ENCODE measurements at regions not wholly inside any gene's neighbourhood (a gene's known extent, or its start where the extent isn't known, plus 50 kb on each side); places are given as distances from the start of the nearest gene placed in this dataset.

- TF ChIP-seq, protein P1, sequence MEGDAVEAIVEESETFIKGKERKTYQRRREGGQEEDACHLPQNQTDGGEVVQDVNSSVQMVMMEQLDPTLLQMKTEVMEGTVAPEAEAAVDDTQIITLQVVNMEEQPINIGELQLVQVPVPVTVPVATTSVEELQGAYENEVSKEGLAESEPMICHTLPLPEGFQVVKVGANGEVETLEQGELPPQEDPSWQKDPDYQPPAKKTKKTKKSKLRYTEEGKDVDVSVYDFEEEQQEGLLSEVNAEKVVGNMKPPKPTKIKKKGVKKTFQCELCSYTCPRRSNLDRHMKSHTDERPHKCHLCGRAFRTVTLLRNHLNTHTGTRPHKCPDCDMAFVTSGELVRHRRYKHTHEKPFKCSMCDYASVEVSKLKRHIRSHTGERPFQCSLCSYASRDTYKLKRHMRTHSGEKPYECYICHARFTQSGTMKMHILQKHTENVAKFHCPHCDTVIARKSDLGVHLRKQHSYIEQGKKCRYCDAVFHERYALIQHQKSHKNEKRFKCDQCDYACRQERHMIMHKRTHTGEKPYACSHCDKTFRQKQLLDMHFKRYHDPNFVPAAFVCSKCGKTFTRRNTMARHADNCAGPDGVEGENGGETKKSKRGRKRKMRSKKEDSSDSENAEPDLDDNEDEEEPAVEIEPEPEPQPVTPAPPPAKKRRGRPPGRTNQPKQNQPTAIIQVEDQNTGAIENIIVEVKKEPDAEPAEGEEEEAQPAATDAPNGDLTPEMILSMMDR (IDR thresholded peaks at IDR 0.05) = no peak
- TF ChIP-seq POLR2A (IDR thresholded peaks at IDR 0.05) = no peak
These were observed 173.1 kb upstream of the CMC1 start for GRCh38 chr3:28068342-28068741.

Data from adrenal gland (tissue), 5 donors.